HG03457 (cell line): ENCODE measurements at regions not wholly inside any gene's neighbourhood (a gene's known extent, or its start where the extent isn't known, plus 50 kb on each side); places are given as distances from the start of the nearest gene placed in this dataset.
"Not testable (repeated sequence)": the region's sequence is repeated elsewhere in the genome, so short reads cannot be mapped to it uniquely, and the experiment has no call there.

Experiments used
- ATAC-seq: cut with Tn5 transposase; IDR thresholded peaks from one replicate; pipeline ENCODE4 v1.9.1; 2021; ENCODE audit warnings: moderate number of reproducible peaks; ENCODE audit not compliant: unreplicated experiment

DNA sequence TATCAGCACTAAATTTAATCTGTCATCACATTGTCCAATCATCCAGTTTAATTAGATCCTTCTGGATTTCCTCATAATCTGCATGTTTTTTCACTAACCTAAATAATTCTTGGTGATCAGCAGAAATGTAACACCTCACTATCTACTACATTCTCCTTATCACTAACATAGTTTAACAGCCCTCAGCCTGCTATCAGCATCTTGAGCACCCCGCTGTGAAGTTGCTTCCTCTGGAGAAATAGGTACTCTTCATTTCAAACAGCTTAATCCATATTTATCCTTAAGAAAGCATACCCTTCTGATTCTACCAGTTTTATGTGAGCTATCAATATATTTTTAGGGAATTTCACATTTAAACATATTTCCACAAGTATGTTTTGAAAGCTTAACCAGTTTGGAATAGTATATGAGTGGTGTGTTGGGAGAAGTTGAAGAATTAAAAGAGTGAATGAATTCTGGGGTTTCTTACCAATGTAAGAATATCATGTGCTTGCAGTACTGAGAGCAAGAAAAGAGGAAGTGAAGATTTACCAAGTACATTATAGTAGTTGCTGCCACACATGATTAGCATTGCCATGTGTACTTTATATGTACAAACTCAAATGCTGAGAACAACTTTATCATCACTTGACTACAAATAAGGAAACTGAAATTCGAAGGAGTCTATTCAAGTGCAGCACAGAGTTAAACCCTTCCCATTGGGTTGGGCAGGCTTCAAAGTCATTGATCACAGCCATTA, 771.1 kb upstream of the ADGRL4 start:
- peak; percentile 100 for ATAC-seq

DNA sequence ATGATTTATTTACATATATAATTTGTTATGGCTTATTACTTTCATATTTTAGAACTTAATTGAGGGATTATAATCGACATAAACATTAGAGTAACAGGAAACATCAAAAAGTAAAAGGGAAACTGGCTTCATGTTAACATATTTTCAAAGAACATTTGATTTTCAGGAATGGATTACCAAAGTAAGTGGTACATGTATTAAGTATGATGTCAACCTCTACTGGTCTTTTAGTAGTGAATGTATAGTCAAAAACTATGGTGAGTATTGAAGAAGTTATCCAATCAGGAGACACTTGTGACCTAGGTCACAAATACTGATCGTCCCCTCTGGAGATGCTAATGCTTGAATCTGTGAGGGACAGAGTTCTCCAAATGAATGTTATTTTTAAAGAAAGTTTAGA, 768.9 kb upstream of the ADGRL4 start:
- no peak for ATAC-seq

DNA sequence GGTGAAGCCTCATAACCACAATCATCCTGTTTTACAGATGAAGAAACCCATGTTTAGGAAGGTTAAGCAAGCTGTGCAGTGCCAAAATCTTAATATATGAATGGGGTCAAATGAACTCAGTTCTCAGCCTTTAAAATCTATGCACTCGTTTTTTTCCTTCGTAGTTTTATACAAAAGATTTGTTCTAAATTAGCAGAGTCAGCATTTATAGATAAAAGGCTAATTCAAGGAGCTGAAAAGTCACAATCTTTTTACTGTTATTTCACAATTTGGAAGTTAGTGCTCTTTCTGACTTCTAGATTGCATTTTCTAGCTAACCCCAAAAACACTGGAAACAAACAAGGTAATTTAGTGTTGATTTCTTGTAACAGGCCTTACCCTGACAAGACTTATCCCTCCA, 766.9 kb upstream of the ADGRL4 start:
- ATAC-seq: no peak

DNA sequence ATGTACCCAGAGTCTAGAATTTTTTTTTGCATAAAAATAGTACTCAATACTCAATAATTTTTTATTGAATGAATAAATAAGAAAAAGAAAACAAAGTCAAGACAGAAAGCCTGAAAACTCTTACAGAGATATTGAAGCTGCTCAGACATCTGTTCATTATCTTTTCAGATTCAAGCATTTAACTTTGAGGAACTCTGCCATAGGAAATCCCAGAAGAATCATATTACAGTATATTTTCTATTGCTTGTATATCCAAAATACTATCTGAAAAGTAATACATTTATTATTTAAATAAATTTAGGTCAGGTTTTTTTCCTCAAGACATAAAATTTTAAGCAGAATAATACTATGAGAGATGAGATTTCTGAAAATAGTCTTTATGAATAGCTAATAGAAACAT, 755.9 kb upstream of the ADGRL4 start:
- no peak for ATAC-seq

DNA sequence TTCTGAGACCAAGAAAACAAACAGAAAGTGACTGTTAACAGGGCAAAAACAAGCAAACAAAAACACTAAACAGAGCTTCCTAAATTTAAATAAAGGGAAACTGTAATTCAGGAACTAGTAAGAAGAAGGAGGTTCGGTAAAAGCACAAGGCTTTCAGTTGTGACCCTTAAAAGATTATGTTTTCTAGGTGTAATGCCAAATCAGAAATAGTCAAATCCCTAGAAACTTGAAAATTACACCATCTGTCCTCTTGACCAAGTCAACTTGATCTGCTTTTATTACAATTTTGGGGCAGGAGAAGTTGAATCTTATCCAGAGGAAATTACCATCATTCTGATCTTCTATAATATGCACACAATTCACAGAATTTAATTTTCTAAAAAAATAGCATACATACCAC, 754.0 kb upstream of the ADGRL4 start:
- ATAC-seq: no peak

DNA sequence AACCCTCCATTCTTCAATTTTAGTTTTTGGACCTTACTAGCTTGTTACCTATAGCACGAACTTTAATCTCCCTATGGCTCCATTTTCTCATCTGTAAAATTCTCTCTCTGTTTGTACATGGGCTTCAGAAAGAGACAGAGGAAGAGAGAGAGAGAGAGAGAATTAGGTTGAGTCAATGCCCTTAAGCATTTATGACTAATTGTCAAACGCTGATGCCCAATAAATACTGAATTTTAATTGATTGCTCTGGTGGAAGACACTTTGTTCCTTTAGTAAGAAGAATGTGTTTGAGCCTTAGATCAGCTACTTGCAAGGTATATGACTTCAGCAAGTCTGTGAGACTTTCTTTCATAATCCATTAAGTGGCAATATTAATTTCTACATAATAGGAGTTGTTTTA, 743.1 kb upstream of the ADGRL4 start:
- no peak for ATAC-seq

DNA sequence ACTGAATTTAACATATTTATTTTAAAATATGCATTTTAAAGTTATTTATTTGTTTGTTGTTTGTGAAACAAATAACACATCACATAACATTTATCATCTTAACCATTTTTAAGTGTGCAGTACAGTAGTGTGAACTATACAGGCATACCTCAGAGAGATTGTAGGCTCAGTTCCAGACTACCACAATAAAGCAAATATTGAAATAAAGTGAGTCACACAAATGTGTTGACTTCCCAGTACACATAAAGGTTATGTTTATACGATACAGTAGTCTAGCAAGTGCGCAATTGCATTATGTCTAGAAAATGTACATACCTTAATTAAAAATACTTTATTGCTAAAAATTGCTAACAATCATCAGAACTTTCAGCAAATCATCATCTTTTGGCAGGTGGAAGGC, 739.4 kb upstream of the ADGRL4 start:
- ATAC-seq: no peak

DNA sequence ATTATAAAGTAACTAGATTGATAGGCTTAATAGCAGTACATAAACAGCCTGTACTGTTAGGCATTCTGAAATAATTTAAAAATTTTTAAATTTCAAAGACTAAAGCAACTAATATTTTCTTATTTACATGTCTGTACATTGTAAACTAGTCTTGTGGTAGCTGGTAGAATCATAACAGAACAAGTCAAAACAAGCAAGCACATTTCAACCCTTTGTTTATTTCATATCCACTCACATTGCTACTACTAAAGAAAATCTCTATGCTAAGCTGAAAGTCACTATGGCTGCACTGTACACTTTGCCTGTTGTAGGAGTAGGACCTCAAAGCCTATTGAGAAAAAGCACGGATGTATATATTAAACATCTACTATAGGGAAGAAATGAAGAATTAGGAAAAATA, 738.2 kb upstream of the ADGRL4 start:
- no peak for ATAC-seq

DNA sequence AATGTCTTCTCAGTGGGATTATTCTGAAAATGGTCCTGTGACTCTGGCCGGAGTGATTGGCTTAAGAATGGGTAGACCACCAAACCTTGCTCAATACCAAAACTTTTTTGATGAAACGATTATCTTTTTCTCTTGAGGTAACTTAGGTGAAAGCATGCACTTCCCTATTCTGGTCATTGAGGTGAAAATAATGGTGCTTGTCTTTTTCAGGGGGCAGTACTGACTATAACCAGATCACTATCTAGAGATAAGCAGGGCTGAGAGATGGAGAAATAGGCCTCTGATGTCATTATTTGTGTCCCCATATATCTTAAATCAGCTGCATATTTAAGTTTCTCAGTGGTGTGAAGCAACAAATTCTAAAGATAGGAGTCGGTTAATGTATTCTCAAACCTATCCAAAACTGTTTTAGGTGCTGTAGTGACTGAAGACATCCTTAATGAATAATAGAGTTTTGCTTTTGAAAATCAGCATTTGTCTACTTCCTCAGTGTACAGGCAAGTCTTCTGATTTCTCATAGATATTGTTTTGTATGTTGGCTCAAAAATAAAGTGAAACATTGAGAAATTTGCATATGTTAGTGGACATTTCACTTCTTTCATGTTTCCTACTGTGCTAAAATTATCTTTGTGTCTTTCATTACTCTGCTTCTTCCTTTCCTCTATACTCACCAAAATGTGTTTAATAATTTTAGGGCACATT, 735.3 kb upstream of the ADGRL4 start:
- peak; percentile 94 for ATAC-seq

DNA sequence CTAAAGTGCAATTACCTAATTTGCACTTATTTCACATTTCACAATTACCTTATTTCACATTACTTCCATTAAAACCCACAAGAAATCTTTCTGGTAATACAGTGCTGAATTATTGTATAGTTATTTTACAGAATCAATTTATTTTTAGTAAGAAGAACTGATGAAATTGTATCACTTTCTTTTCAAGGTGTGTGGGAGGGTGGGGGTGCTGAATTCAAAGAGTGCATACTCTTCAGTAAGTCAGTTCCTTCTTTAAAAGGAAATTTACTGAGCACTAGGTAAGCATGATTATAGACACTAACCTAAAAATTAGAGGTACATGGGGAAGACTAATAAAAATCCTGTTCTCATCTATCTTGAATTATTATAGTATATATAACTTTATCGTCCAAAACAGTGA, 731.6 kb upstream of the ADGRL4 start:
- ATAC-seq: no peak

DNA sequence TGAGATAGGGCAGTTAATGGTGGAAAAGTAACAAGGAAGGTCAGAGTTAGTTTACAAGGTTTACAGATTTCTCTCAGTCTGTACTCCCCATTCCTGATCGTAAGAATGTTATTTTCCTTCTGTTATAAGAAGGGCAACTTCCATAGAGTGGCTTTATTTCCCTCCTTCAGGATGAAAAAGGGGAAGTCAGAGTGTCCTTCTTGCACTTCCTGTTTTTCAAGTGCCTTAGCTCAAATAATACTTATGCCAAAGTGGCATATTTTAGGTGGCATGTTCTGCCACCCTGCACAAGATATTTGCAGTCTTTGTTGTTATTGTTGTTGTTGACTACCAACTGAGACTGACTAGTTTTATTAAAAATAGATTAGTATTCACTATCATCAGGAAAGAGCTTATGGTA, 730.7 kb upstream of the ADGRL4 start:
- ATAC-seq: no peak

DNA sequence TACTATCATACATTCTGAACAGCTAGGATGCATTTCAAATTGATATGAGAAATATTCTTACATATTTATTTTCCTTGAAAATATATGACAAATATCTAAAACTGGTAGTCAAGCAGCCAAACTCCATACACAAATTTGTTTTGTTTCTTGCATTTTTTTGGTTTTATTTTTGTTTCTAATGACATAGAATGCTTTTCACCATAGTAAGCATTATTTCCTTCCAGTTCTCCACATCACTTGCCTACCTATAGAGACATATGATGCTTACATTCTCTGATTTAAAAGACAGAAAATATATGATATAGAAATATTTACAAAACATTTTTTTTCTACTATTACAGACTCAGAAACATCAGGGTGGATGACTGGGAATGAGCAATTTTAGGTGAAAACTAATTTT, 726.4 kb upstream of the ADGRL4 start:
- ATAC-seq: no peak

DNA sequence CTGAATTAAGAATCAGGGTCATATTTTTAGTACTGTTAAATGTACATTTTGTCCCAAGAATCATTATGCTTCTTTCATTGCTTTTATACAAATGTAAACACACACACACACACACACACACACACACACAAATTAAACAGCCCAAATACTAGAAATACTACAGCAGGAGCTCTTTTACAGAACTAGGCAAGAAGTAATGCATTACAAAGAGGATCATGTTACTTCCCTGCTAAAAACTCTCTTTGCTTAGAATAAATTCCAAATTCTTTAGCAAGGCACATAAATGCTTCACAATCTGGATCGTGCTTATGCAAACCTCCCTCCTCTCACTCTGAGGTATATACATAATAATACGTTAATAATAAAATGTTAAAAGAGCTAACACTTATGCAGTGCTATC, 720.4 kb upstream of the ADGRL4 start:
- no peak for ATAC-seq

DNA sequence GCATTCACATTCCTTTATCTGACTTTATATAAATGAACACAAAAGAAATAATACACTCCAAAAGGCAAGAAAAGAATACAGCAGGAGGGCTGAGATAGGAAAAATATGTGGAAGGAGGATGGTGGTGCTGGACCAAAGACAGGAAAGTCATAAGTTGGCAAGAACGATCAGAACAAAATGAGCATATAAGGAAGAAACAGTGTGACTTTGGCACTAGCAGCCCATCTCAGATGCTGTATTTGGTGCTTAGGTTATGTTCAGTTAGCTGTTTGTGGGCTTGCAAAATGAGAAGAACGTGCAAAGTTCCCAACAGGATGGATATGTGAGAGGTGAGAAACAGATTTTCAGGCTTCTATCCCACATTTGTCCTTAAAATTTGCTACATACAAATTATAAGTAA, 719.8 kb upstream of the ADGRL4 start:
- ATAC-seq: no peak

DNA sequence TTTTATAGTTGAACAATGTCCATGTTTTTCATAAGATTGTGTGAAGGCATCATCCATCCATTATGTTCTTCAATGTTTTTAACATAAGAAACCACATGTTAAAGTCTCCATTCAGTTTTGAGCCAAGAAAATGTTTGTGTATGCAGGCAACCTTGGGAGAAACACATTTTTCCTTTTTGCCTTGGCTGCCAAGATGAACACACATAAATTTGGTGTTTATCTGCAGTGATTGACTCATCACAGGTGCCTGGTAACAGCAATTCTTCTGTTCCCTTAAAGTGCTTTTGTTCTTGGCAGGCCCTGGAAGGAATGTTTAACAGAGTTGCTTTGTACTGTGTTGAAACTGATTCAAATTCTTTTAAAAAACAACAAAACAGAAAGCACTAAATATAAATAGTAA, 709.9 kb upstream of the ADGRL4 start:
- ATAC-seq: no peak

DNA sequence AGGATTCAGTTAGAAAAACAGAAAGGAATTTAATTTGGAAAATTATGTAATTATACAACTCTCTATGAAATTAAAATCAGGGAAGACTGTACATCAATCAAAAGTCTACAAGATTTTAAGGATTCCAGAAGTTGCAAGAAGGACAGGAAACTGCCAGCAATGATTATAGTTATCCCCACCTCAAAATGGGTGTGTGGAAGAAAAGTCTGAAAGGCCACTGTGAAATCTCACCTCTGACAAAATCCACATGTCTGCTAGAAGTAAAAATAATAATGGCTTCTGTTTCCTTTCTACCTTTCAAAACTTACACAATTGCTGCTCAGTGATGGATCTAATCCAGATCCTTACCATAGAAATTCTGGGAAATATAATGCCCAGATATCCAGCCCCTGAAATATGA, 708.1 kb upstream of the ADGRL4 start:
- no peak for ATAC-seq

DNA sequence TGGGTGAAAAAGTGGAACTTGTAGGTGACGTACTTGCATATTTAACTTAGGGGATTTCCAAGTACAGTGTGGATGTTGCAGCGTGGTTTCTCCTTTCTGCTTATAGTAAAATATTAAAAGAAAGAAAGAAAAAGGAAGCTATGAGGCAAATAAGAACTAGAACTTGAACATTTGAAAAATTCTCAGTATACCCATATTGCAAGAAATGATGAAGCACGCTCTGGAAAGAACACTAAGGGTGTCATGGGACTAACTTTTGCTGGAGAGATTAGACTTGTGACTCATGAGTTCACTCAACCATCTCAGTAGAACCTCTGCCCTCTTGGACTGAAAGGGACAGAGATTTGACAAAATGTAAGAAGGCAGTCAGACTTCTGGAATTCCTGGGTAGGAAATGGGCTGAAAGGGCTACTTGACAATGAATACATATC, 704.5 kb upstream of the ADGRL4 start:
- peak; percentile 90 for ATAC-seq

DNA sequence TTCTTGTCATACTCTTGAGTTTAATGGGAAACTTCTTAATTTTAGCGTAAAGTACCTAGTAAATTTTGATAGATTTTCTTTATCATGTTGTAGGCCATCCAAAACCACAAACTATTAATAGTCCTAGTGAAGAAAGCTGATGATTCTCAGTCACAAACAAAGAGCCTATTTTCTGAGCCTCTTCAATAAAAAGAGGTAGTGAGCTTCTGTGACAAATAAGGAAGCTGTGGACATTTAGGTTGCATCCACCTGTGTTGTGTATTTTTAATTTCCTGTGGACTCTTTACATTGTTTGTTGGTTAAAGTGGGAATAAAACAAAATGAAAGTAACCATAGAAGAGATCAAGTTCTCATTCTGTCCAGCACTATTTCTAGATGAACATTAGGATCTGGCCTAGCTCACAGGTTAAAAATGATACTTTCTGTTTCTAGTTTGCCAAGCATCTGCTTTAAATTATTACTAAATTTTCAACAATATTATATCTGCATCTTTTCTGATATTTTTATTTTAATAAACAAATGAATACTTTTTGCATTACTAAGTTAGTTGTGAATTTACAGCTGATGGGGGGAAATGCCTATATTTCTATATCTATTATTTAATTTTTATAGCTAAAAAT, 702.2 kb upstream of the ADGRL4 start:
- no peak for ATAC-seq

DNA sequence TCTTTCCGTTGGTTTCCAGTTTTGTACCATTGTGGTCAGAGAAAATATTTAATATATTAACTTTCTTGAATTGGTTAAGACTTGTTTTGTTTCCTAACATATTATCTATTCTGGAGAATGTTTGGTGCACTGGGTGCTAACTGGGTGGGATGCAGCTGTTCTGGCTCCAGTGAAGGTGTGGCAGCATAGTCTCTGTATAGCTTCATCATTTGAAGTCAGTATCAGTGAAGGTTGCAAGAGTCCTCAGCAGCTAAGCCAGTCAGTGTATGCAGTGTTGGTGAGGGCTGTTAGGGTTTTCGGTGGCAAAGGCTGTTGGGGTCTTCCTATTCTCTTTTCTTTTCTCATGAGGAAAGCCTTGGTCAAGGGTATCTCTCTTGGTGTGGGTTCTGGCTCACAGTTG, 698.7 kb upstream of the ADGRL4 start:
- no peak for ATAC-seq

DNA sequence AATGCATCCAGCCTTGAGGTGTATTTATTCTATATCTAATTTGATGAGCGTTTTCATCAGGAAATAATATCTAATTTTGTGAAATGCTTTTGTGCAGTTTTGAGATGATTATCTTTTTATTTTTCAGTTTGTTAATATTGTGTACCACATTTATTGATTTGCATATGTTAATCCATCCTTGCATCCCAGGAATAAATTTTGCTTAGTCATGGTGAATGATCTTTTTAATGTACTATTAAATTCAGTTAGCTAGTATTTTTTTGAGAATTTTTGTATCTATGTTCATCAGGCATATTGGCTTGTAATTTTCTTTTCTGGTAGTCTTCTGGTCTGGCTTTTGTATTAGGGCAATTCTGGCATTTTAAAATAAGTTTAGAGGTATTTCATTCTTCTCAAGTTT, 697.5 kb upstream of the ADGRL4 start:
- ATAC-seq: no peak

DNA sequence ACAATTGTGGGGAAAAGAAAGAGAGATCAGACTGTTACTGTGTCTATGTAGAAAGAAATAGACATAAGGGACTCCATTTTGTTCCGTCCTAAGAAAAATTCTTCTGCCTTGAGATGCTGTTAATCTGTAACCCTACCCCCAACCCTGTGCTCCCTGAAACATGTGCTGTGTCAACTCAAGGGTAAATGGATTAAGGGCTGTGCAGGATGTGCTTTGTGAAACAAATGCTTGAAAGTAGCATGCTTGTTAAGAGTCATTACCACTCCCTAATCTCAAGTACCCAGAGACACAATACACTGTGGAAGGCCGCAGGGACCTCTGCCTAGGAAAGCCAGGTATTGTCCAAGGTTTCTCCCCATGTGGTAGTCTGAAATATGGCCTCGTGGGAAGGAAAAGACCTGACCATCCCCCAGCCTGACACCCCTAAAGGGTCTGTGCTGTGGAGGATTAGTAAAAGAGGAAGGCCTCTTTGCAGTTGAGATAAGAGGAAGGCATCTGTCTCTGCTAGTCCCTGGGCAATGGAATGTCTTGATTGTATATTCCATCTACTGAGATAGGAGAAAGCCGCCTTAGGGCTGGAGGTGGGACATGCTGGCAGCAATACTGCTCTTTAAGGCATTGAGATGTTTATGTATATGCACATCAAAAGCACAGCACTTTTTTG, 695.9 kb upstream of the ADGRL4 start:
- not testable (repeated sequence) for ATAC-seq

DNA sequence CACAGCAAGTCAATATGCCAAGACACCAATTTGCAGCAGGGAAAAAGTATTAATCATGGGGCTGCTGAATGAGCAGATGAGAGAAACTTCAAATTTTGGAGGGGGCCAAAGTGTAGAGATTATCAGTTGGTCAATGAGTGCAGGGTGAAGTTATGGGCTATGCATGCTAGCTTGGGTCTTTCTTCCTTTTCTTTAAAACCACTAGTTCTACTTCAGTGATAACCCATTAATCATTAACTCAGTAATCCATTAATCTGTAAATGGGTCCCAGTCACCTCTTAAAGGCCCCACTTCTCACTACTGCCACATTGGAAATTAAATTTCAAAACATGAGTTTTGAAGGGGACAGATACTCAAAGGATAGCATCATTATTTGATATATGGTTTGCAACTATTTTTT, 688.6 kb upstream of the ADGRL4 start:
- ATAC-seq: peak; percentile 93
